ENCODE measurements at regions not wholly inside any gene's neighbourhood (a gene's known extent, or its start where the extent isn't known, plus 50 kb on each side); places are given as distances from the start of the nearest gene placed in this dataset.
"Not testable (repeated sequence)": the region's sequence is repeated elsewhere in the genome, so short reads cannot be mapped to it uniquely, and the experiment has no call there.

DNA sequence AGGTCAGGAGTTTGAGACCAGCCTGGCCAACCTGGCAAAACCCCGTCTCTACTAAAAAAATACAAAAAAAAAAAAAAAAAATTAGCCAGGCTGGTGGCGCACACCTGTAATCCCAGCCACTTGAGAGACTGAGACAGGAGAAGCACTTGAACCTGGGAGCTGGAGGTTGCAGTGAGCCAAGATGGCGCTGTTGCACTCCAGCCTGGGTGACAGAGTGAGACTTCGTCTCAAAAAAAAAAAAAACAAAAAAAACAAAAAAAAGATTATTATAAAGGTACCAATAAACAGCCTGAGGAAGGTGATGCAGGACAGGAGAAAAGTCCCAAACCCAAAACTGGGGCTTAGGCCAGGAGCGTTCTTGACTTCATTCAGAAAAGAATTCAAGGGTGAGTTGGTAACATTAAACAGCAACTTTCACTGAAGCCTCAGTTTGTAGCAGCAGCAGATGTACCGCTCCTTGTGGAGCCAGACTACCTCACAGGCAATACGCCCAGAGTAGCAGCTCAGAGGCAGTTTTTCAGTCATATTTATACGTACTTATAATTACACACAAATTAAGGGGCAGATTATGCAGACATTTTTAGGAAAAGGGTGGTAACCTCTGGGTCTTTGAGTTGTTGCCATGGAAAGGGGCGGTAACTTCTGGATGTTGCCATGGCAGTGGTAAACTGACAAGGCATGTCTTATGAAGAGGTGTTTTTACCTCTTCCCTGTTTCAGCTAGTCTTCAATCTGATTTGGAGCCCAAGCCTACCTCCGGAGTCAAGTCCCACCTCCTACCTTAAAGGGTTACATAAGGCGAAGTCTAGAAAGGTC, 1596.6 kb upstream of the CELF4 start:
- Mint-ChIP-seq H3K9me3 (ENCODE audit: unreplicated experiment) (peaks cover 8% of the 10 kb centered on the region), H3K36me3 (ENCODE audit: insufficient read depth, unreplicated experiment) (no peaks in the 10 kb centered on the region), H3K4me3 (ENCODE audit: unreplicated experiment) (no peak overlapping the region), H3K27me3 (ENCODE audit: insufficient read depth, unreplicated experiment) (no peaks in the 10 kb centered on the region), H3K4me1 (ENCODE audit: low read depth, unreplicated experiment) (no peaks in the 10 kb centered on the region), H3K27ac (ENCODE audit: unreplicated experiment) (no peak overlapping the region)
- Histone ChIP-seq H3K9me3 (no peaks in the 10 kb centered on the region), H3K4me1 (no peaks in the 10 kb centered on the region), H3K36me3 (ENCODE audit: control insufficient read depth, insufficient read depth, low read length) (no peaks in the 10 kb centered on the region), H3K4me3 (ENCODE audit: low read depth, low read length) (no peak overlapping the region), H3K27me3 (replicated peaks; ENCODE audit: control insufficient read depth, insufficient read depth, low read length) (no peaks in the 10 kb centered on the region)
- DNase-seq: no peak
- no TSS peak for BruUV-seq (replicated peaks)
- intact Hi-C loops (cut with micrococcal nuclease; ENCODE audit: unreplicated experiment): no loop called here
- ChIA-PET CTCF (no interaction called here), POLR2A (no interaction called here)
- TF ChIP-seq, protein P1, sequence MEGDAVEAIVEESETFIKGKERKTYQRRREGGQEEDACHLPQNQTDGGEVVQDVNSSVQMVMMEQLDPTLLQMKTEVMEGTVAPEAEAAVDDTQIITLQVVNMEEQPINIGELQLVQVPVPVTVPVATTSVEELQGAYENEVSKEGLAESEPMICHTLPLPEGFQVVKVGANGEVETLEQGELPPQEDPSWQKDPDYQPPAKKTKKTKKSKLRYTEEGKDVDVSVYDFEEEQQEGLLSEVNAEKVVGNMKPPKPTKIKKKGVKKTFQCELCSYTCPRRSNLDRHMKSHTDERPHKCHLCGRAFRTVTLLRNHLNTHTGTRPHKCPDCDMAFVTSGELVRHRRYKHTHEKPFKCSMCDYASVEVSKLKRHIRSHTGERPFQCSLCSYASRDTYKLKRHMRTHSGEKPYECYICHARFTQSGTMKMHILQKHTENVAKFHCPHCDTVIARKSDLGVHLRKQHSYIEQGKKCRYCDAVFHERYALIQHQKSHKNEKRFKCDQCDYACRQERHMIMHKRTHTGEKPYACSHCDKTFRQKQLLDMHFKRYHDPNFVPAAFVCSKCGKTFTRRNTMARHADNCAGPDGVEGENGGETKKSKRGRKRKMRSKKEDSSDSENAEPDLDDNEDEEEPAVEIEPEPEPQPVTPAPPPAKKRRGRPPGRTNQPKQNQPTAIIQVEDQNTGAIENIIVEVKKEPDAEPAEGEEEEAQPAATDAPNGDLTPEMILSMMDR (IDR thresholded peaks at IDR 0.05; ENCODE audit: insufficient read depth in 1 of 2, low read depth in 1 of 2, low read length in 1 of 2, severe bottlenecking in 1 of 2, unreplicated experiment in 1 of 2): no peak

DNA sequence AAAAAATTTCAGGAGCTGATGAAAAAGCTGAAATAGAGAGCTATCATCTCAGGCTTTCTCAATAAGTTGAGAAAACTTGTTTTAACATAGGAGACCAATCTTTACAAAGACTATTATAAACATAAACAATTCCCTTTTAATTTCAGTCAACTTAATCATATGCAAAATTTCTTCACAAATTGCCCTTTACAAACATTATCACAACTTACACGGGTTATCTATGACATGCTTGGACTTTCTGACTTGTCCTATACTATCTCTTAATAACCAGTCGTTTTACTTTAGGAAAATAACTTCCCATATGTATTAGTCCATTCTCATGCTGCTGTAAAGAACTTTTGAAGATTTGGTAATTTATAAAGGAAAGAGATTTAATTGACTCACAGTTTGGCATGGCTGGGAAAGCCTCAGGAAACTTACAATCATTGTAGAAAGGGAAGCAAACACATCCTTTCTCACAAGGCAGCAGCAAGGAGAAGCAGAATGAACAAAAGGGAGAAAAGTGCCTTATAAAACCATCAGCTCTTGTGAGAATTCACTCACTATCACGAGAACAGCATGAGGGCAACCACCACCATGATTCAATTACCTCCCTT, 1583.7 kb upstream of the CELF4 start:
- H3K27me3 Mint-ChIP-seq (ENCODE audit: insufficient read depth, unreplicated experiment): no peaks in the 10 kb centered on the region
- Histone ChIP-seq H3K36me3 (ENCODE audit: control insufficient read depth, insufficient read depth, low read length) (no peaks in the 10 kb centered on the region), H3K27me3 (replicated peaks; ENCODE audit: control insufficient read depth, insufficient read depth, low read length) (no peaks in the 10 kb centered on the region), H3K4me1 (no peaks in the 10 kb centered on the region), H3K9me3 (no peaks in the 10 kb centered on the region), H3K4me3 (ENCODE audit: low read depth, low read length) (no peak overlapping the region)
- ChIA-PET POLR2A (no interaction called here), CTCF (no interaction called here)
- no TSS peak for BruUV-seq (replicated peaks)
- H3K9me3 Mint-ChIP-seq (ENCODE audit: unreplicated experiment): peaks cover 18% of the 10 kb centered on the region
- TF ChIP-seq, protein P1 (IDR thresholded peaks at IDR 0.05; ENCODE audit: insufficient read depth in 1 of 2, low read depth in 1 of 2, low read length in 1 of 2, severe bottlenecking in 1 of 2, unreplicated experiment in 1 of 2): no peak
- no peak for DNase-seq
- no peak overlapping the region for H3K4me3 Mint-ChIP-seq (ENCODE audit: unreplicated experiment)
- H3K27ac Mint-ChIP-seq (ENCODE audit: unreplicated experiment): no peak overlapping the region
- no peaks in the 10 kb centered on the region for H3K36me3 Mint-ChIP-seq (ENCODE audit: insufficient read depth, unreplicated experiment)
- H3K4me1 Mint-ChIP-seq (ENCODE audit: low read depth, unreplicated experiment): no peaks in the 10 kb centered on the region
- intact Hi-C loops (cut with micrococcal nuclease; ENCODE audit: unreplicated experiment): no loop called here

DNA sequence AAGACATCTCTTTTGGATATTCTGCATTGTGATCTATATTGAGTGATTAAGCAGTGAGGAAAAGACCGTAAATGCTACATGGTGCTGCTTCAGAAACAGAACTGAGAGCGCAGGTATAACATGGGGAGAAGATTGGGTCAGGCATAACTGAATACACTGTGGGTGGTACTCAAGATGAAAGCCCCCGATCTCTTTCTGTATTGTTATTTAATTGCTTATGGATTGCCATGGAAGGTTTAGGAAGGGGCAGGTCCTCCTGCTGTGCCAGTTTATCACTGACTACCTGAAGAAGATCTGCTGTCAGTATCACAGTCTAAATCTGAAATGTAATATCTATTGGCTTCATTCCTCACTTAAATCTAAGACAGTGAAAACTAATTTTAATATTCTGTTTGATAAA, 1568.7 kb upstream of the CELF4 start:
- H3K4me3 ChIP-seq (ENCODE audit: low read depth, low read length): no peak overlapping the region
- H3K9me3 Mint-ChIP-seq (ENCODE audit: unreplicated experiment): no peaks in the 10 kb centered on the region
- ChIA-PET CTCF (no interaction called here), POLR2A (no interaction called here)
- no peaks in the 10 kb centered on the region for H3K4me1 ChIP-seq
- no peak overlapping the region for H3K4me3 Mint-ChIP-seq (ENCODE audit: unreplicated experiment)
- intact Hi-C loops (cut with micrococcal nuclease; ENCODE audit: unreplicated experiment): no loop called here
- BruUV-seq (replicated peaks): no TSS peak
- no peaks in the 10 kb centered on the region for H3K36me3 ChIP-seq (ENCODE audit: control insufficient read depth, insufficient read depth, low read length)
- no peaks in the 10 kb centered on the region for H3K9me3 ChIP-seq
- H3K36me3 Mint-ChIP-seq (ENCODE audit: insufficient read depth, unreplicated experiment): no peaks in the 10 kb centered on the region
- no peak for DNase-seq
- H3K27ac Mint-ChIP-seq (ENCODE audit: unreplicated experiment): no peak overlapping the region
- TF ChIP-seq, protein P1 (IDR thresholded peaks at IDR 0.05; ENCODE audit: insufficient read depth in 1 of 2, low read depth in 1 of 2, low read length in 1 of 2, severe bottlenecking in 1 of 2, unreplicated experiment in 1 of 2): no peak
- no peaks in the 10 kb centered on the region for H3K4me1 Mint-ChIP-seq (ENCODE audit: low read depth, unreplicated experiment)
- H3K27me3 ChIP-seq (replicated peaks; ENCODE audit: control insufficient read depth, insufficient read depth, low read length): no peaks in the 10 kb centered on the region
- H3K27me3 Mint-ChIP-seq (ENCODE audit: insufficient read depth, unreplicated experiment): no peaks in the 10 kb centered on the region

DNA sequence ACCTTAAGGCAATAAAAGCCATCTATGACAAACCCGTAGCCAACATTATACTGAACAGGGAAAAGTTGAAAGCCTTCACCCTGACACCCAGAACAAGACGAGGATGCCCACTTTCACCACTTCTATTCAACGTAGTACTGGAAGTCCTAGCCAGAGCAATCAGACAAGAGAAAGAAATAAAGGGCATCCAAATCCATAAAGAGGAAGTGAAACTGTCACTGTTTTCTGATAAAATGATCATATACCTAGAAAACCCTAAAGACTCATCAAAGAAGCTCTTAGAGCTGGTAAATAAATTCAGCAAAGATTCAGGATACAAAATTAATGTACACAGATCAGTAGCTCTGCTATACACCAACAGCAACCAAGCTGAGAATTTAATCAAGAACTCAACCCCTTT, 1561.9 kb upstream of the CELF4 start:
- H3K36me3 Mint-ChIP-seq (ENCODE audit: insufficient read depth, unreplicated experiment); H3K4me1 ChIP-seq; H3K27me3 ChIP-seq (replicated peaks; ENCODE audit: control insufficient read depth, insufficient read depth, low read length); intact Hi-C loops (cut with micrococcal nuclease; ENCODE audit: unreplicated experiment); H3K4me3 Mint-ChIP-seq (ENCODE audit: unreplicated experiment); DNase-seq; H3K9me3 Mint-ChIP-seq (ENCODE audit: unreplicated experiment); H3K4me1 Mint-ChIP-seq (ENCODE audit: low read depth, unreplicated experiment); CTCF ChIA-PET; POLR2A ChIA-PET; H3K27ac Mint-ChIP-seq (ENCODE audit: unreplicated experiment); H3K9me3 ChIP-seq; H3K27me3 Mint-ChIP-seq (ENCODE audit: insufficient read depth, unreplicated experiment); BruUV-seq (replicated peaks); H3K36me3 ChIP-seq (ENCODE audit: control insufficient read depth, insufficient read depth, low read length); H3K4me3 ChIP-seq (ENCODE audit: low read depth, low read length): not testable (repeated sequence)

Measured in Caco-2 (cell line).